GM23338 (cell line): ENCODE measurements at regions not wholly inside any gene's neighbourhood (a gene's known extent, or its start where the extent isn't known, plus 50 kb on each side); places are given as distances from the start of the nearest gene placed in this dataset.

Experiments
- ATAC-seq: fragments of 200-7000 bp; cut with Tn5 transposase; 3 replicates; pipeline ENCODE4 v1.9.1; 2020
- DNase-seq: peaks from one replicate; pipeline ENCODE4 v3.0.0-alpha.2; 2015; ENCODE audit warnings: low spot score
- H2AFZ ChIP-seq: fragments of 200-600 bp; sonication (generic); 2 replicates; pipeline ENCODE4 v1.8.0; 2016; ENCODE audit warnings: antibody characterized with exemption, mild to moderate bottlenecking, moderate library complexity
- H3F3A ChIP-seq: fragments of 200-600 bp; sonication (generic); replicated peaks from 2 replicates; pipeline ENCODE4 v1.8.0; 2017; ENCODE audit warnings: antibody characterized with exemption, mixed run types, low read depth
- H3K27ac ChIP-seq: fragments of 200-600 bp; sonication (generic); 2 replicates; pipeline ENCODE4 v1.6.1; 2016; ENCODE audit warnings: low read depth
- H3K27me3 ChIP-seq: fragments of 200-600 bp; sonication (generic); 2 replicates; pipeline ENCODE4 v1.8.0; 2016; ENCODE audit warnings: mild to moderate bottlenecking, mixed run types, moderate library complexity; ENCODE audit not compliant: insufficient read depth
- H3K36me3 ChIP-seq: fragments of 200-600 bp; sonication (generic); 2 replicates; pipeline ENCODE4 v1.8.0; 2016; ENCODE audit warnings: mild to moderate bottlenecking; ENCODE audit not compliant: insufficient read depth
- H3K4me1 ChIP-seq: fragments of 200-600 bp; sonication (generic); 2 replicates; pipeline ENCODE4 v1.8.0; 2016; ENCODE audit warnings: mild to moderate bottlenecking, moderate library complexity; ENCODE audit not compliant: insufficient read depth
- H3K4me2 ChIP-seq: fragments of 200-600 bp; sonication (generic); 2 replicates; pipeline ENCODE4 v1.7.1; 2017; ENCODE audit warnings: mixed run types
- H3K4me3 ChIP-seq: fragments of 200-600 bp; sonication (generic); 2 replicates; pipeline ENCODE4 v1.6.1; 2016; ENCODE audit warnings: mixed run types
- H3K79me2 ChIP-seq: fragments of 200-600 bp; sonication (generic); replicated peaks from 2 replicates; pipeline ENCODE4 v1.8.0; 2017; ENCODE audit warnings: mild to moderate bottlenecking; ENCODE audit not compliant: insufficient read depth
- H3K9me2 ChIP-seq: fragments of 200-600 bp; sonication (generic); 2 replicates; pipeline ENCODE4 v1.8.0; 2017; ENCODE audit not compliant: insufficient read depth
- H4K20me1 ChIP-seq: fragments of 200-600 bp; sonication (generic); replicated peaks from 2 replicates; pipeline ENCODE4 v1.8.0; 2017; ENCODE audit warnings: mild to moderate bottlenecking; ENCODE audit not compliant: insufficient read depth
- H3K27ac Mint-ChIP-seq: 2 replicates; pipeline ENCODE4 v1.8.0; 2020; ENCODE audit warnings: inconsistent platforms, mild to moderate bottlenecking, moderate library complexity, mixed read lengths
- H3K27me3 Mint-ChIP-seq: 3 replicates; pipeline ENCODE4 v1.8.0; 2022; ENCODE audit warnings: low read depth, mild to moderate bottlenecking, moderate library complexity, mixed read lengths, inconsistent platforms; ENCODE audit not compliant: insufficient read depth, poor library complexity
- H3K36me3 Mint-ChIP-seq: 3 replicates; pipeline ENCODE4 v1.8.0; 2021; ENCODE audit warnings: low read depth, mild to moderate bottlenecking, inconsistent platforms, moderate library complexity, mixed read lengths
- H3K4me1 Mint-ChIP-seq: 3 replicates; pipeline ENCODE4 v1.8.0; 2020; ENCODE audit warnings: mild to moderate bottlenecking, inconsistent platforms, mixed read lengths
- H3K4me3 Mint-ChIP-seq: 3 replicates; pipeline ENCODE4 v1.8.0; 2021; ENCODE audit warnings: moderate library complexity, mild to moderate bottlenecking, inconsistent platforms, mixed read lengths
- H3K9me3 Mint-ChIP-seq: 3 replicates; pipeline ENCODE4 v1.8.0; 2020; ENCODE audit warnings: moderate library complexity, mild to moderate bottlenecking, inconsistent platforms, mixed read lengths
- CREB1 ChIP-seq: fragments of 250-450 bp; sonication (Bioruptor Pico); IDR thresholded peaks from 2 replicates; pipeline ENCODE4 v1.5.0; 2020; ENCODE audit warnings: low read depth, mild to moderate bottlenecking, moderate library complexity
- ETS1 ChIP-seq: IDR thresholded peaks from 2 replicates; pipeline ENCODE4 v1.6.1; 2016; ENCODE audit warnings: antibody characterized with exemption
- EZH2 ChIP-seq: fragments of 200-600 bp; sonication (generic); IDR thresholded peaks from one replicate; pipeline ENCODE4 v1.8.0; 2017; ENCODE audit warnings: antibody characterized with exemption, mild to moderate bottlenecking, low read depth; ENCODE audit not compliant: unreplicated experiment
- EZH2phosphoT487 ChIP-seq: fragments of 200-600 bp; sonication (generic); IDR thresholded peaks from one replicate; pipeline ENCODE4 v1.8.1; 2018; ENCODE audit warnings: antibody characterized with exemption; ENCODE audit not compliant: unreplicated experiment
- JUNB ChIP-seq: IDR thresholded peaks from one replicate; pipeline ENCODE4 v1.6.1; 2016; ENCODE audit warnings: antibody characterized with exemption; ENCODE audit not compliant: unreplicated experiment
- NANOG ChIP-seq: IDR thresholded peaks from 2 replicates; pipeline ENCODE4 v1.6.1; 2016; ENCODE audit warnings: antibody characterized with exemption, borderline replicate concordance
- POLR2AphosphoS5 ChIP-seq: IDR thresholded peaks from 2 replicates; pipeline ENCODE4 v1.6.1; 2016; ENCODE audit warnings: antibody characterized with exemption, low read depth
- REST ChIP-seq: IDR thresholded peaks from one replicate; pipeline ENCODE4 v1.6.1; 2018; ENCODE audit warnings: antibody characterized with exemption; ENCODE audit not compliant: unreplicated experiment
- STAT1 ChIP-seq: IDR thresholded peaks from one replicate; pipeline ENCODE4 v1.6.1; 2016; ENCODE audit warnings: antibody characterized with exemption; ENCODE audit not compliant: unreplicated experiment
- ZNF114 ChIP-seq: fragments of 250-450 bp; sonication (Bioruptor Pico); IDR thresholded peaks from 2 replicates; pipeline ENCODE4 v1.5.0; 2020; ENCODE audit warnings: mild to moderate bottlenecking, moderate library complexity
- ZNF331 ChIP-seq: fragments of 250-450 bp; sonication (Bioruptor Pico); IDR thresholded peaks from 2 replicates; pipeline ENCODE4 v1.5.0; 2020; ENCODE audit warnings: low read depth, mild to moderate bottlenecking, moderate library complexity
- ZNF462 ChIP-seq: fragments of 250-450 bp; sonication (Bioruptor Pico); IDR thresholded peaks from 2 replicates; pipeline ENCODE4 v1.5.0; 2020; ENCODE audit warnings: mild to moderate bottlenecking, moderate library complexity
- TF ChIP-seq, protein P1 (sequence below), 2 experiments: fragments of 200-600 bp in 1 of 2; sonication (generic) in 1 of 2; conservative IDR thresholded peaks; 2 replicates each; pipeline versions ENCODE4 v1.5.1 to v1.6.1; 2016 to 2017; ENCODE audit warnings: antibody characterized with exemption in 2 of 2, low read depth in 2 of 2, mild to moderate bottlenecking in 2 of 2, moderate library complexity in 1 of 2

GRCh38 chr14:38121320-38122020 lies 86.2 kb upstream of the SSTR1 start:
- ATAC-seq (no peak), DNase-seq (no peak)
- Histone ChIP-seq H2AFZ (no peak overlapping the region), H3K27ac (no peak overlapping the region), H3K79me2 (no peaks in the 10 kb centered on the region), H3K4me2 (0 out of 2 replicates have a peak overlapping the region, but pooled peaks have one; percentile 6), H3K9me2 (no peaks in the 10 kb centered on the region; the same call in 1 of the 2 replicates), H3K27me3 (no peaks in the 10 kb centered on the region), H3K36me3 (no peaks in the 10 kb centered on the region), H3K4me3 (no peak overlapping the region), H3K4me1 (peaks cover 17% of the 10 kb centered on the region), H3F3A (no peaks in the 10 kb centered on the region), H4K20me1 (no peaks in the 10 kb centered on the region)
- H3K27me3 Mint-ChIP-seq = peaks cover 3% of the 10 kb centered on the region
- peaks cover 29% of the 10 kb centered on the region for H3K4me1 Mint-ChIP-seq
- no peak overlapping the region for H3K4me3 Mint-ChIP-seq
- no peak for TF ChIP-seq JUNB
- no peak for TF ChIP-seq ZNF331 (CRISPR knock-in tag)
- TF ChIP-seq NANOG = no peak
- TF ChIP-seq ZNF462 (CRISPR knock-in tag) = no peak
- TF ChIP-seq EZH2 = no peak
- TF ChIP-seq EZH2phosphoT487 = no peak
- TF ChIP-seq REST = no peak
- TF ChIP-seq ETS1 = no peak
- TF ChIP-seq POLR2AphosphoS5 = no peak
- no peak for TF ChIP-seq ZNF114 (CRISPR knock-in tag)
- TF ChIP-seq STAT1 = no peak
- TF ChIP-seq, protein P1, sequence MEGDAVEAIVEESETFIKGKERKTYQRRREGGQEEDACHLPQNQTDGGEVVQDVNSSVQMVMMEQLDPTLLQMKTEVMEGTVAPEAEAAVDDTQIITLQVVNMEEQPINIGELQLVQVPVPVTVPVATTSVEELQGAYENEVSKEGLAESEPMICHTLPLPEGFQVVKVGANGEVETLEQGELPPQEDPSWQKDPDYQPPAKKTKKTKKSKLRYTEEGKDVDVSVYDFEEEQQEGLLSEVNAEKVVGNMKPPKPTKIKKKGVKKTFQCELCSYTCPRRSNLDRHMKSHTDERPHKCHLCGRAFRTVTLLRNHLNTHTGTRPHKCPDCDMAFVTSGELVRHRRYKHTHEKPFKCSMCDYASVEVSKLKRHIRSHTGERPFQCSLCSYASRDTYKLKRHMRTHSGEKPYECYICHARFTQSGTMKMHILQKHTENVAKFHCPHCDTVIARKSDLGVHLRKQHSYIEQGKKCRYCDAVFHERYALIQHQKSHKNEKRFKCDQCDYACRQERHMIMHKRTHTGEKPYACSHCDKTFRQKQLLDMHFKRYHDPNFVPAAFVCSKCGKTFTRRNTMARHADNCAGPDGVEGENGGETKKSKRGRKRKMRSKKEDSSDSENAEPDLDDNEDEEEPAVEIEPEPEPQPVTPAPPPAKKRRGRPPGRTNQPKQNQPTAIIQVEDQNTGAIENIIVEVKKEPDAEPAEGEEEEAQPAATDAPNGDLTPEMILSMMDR (conservative IDR thresholded peaks at IDR 0.05; ENCODE audit: low read depth in 2 of 2) = no peak
- no peak for TF ChIP-seq CREB1 (CRISPR knock-in tag)
- H3K27ac Mint-ChIP-seq = peak overlapping the region; percentile 57; the same call in 1 of the 2 replicates
- peaks cover 19% of the 10 kb centered on the region for H3K36me3 Mint-ChIP-seq
- peaks cover 15% of the 10 kb centered on the region for H3K9me3 Mint-ChIP-seq
